Heart left ventricle (tissue), 16 donors: ENCODE measurements at regions not wholly inside any gene's neighbourhood (a gene's known extent, or its start where the extent isn't known, plus 50 kb on each side); places are given as distances from the start of the nearest gene placed in this dataset.

Experiments used
- ATAC-seq, 4 donors: fragments of 200-7000 bp; cut with Tn5 transposase; one replicate each; pipeline ENCODE4 v1.9.1; 2020 to 2022; ENCODE audit warnings: moderate library complexity in 4 of 4, mild to moderate bottlenecking in 3 of 4, moderate number of reproducible peaks in 1 of 4
- DNase-seq, 5 donors: peaks; one replicate each; pipeline ENCODE4 v3.0.0-alpha.2; 2020
- H3K27ac ChIP-seq, 12 donors: fragments of 200-600 bp; sonication (generic) in 4 of 12; one replicate each; pipeline versions ENCODE4 v1.5.0 to v1.8.0; 2016 to 2022; ENCODE audit warnings: mild to moderate bottlenecking in 2 of 12
- H3K27me3 ChIP-seq, 9 donors: fragments of 200-600 bp; sonication (generic) in 2 of 9; one replicate each; pipeline versions ENCODE4 v1.5.1 to v1.8.0; 2016 to 2022; ENCODE audit warnings: mild to moderate bottlenecking in 3 of 9
- H3K36me3 ChIP-seq, 9 donors: fragments of 200-600 bp; sonication (generic) in 2 of 9; one replicate each; pipeline versions ENCODE4 v1.5.0 to v1.8.0; 2018 to 2022; ENCODE audit warnings: mild to moderate bottlenecking in 2 of 9
- H3K4me1 ChIP-seq, 12 donors: fragments of 200-600 bp; sonication (generic) in 4 of 12; one replicate each; pipeline versions ENCODE4 v1.5.0 to v1.8.0; 2016 to 2022; ENCODE audit warnings: mild to moderate bottlenecking in 3 of 12
- H3K4me3 ChIP-seq, 12 donors: fragments of 200-600 bp; sonication (generic) in 4 of 12; one replicate each; pipeline versions ENCODE4 v1.5.0 to v1.8.0; 2017 to 2022; ENCODE audit warnings: mild to moderate bottlenecking in 9 of 12, moderate library complexity in 4 of 12
- H3K9me3 ChIP-seq, 12 donors: fragments of 200-600 bp; sonication (generic) in 4 of 12; one replicate each; pipeline versions ENCODE4 v1.5.0 to v1.8.0; 2016 to 2022; ENCODE audit warnings: mild to moderate bottlenecking in 1 of 12
- POLR2A ChIP-seq, 2 donors: fragments of 450-650 bp; IDR thresholded peaks; one replicate each; pipeline ENCODE4 v1.6.1; 2017; ENCODE audit warnings: antibody characterized with exemption in 2 of 2, mild to moderate bottlenecking in 2 of 2, moderate library complexity in 2 of 2
- WGBS, 4 donors: extraction: QIAGEN DNeasy Blood & Tissue Kit in 2 of 4; methylation state at CpG; one replicate each; pipeline versions ENCODE4 v1.1.5 to v1.1.7; 2013 to 2018; 5-methylcytosine and 5-hydroxymethylcytosine counted together
- intact Hi-C, 10 donors: fragments of 100-400 bp; cut with DNase I; formaldehyde crosslinking; loops; one replicate each; pipeline versions ENCODE4 v1.11.1 to v1.14.2; 2022
- TF ChIP-seq, protein P1 (sequence below), 12 donors: fragments of 200-600 bp; sonication (generic) in 4 of 12; IDR thresholded peaks; one replicate each; pipeline versions ENCODE4 v1.5.0 to v1.8.0; 2018 to 2022; ENCODE audit warnings: antibody characterized with exemption in 12 of 12, mild to moderate bottlenecking in 5 of 12
- donor health status: ischemic (EF 13 %, LVEDD 7.1; RV severe dilation, severe dysfunction).
- donor health status: healthy with polysubstance abuse.
- donor health status: DM: no; HTN: yes; CAD: no.
- donor health status: DM: no; HTN: no; CAD: no.
- donor health status: ischemic (EF 25% LVEDD 6.9; RV normal size, moderate dysfunction).
- donor health status: ischemic (EF 25% LVEDD 5.7; RV mildly dilated, moderate dysfunction).
- donor health status: healthy.
- donor health status: DM: yes; HTN: yes; CAD: no.
- donor health status: ischemic (EF 35%, LVEDD 5.7; RV mildly dilated, moderate dysfunction).
- donor health status: nonischemic (EF 11% LVEDD 7.7; RV severe dilation, severe dysfunction).
- donor health status: DM: yes; HTN: yes; CAD: no.
- donor health status: PGD.
- donor health status: ischemic (EF 29% LVEDD 5.4; RV normal size, mild dysfunction).
- donor health status: nonischemic (EF 23%, LVEDD 6.1; RV moderate dilation, normal function).

- intact Hi-C loops = loop anchor here in 1 of 10 donors (10.0 kb wide), 1 partner anchor 48 kb away; no protein-coding TSS in a partner anchor
- ATAC-seq = no peak
- Histone ChIP-seq H3K9me3 (no peaks in the 10 kb centered on the region), H3K27ac (no peak overlapping the region), H3K27me3 (no peaks in the 10 kb centered on the region), H3K4me3 (no peak overlapping the region), H3K36me3 (no peaks in the 10 kb centered on the region), H3K4me1 (no peaks in the 10 kb centered on the region)
- no peak for TF ChIP-seq POLR2A (IDR thresholded peaks at IDR 0.05)
- TF ChIP-seq, protein P1, sequence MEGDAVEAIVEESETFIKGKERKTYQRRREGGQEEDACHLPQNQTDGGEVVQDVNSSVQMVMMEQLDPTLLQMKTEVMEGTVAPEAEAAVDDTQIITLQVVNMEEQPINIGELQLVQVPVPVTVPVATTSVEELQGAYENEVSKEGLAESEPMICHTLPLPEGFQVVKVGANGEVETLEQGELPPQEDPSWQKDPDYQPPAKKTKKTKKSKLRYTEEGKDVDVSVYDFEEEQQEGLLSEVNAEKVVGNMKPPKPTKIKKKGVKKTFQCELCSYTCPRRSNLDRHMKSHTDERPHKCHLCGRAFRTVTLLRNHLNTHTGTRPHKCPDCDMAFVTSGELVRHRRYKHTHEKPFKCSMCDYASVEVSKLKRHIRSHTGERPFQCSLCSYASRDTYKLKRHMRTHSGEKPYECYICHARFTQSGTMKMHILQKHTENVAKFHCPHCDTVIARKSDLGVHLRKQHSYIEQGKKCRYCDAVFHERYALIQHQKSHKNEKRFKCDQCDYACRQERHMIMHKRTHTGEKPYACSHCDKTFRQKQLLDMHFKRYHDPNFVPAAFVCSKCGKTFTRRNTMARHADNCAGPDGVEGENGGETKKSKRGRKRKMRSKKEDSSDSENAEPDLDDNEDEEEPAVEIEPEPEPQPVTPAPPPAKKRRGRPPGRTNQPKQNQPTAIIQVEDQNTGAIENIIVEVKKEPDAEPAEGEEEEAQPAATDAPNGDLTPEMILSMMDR (IDR thresholded peaks at IDR 0.05) = no peak
- no peak for DNase-seq
- WGBS, 4 donors = 97 to 100% (median 97%) methylated on average over 1 of the region's 1 CpG
These were observed 157.6 kb downstream of the PDGFRA start for GRCh38 chr4:54386693-54387092.

GRCh38 chr4:54390670-54391069 is 161.6 kb downstream of the PDGFRA start:
- ATAC-seq (no peak), DNase-seq (no peak)
- no peak overlapping the region for H3K4me3 ChIP-seq
- no peak for TF ChIP-seq POLR2A (IDR thresholded peaks at IDR 0.05)
- TF ChIP-seq, protein P1 (IDR thresholded peaks at IDR 0.05) = no peak
- H3K4me1 ChIP-seq = no peaks in the 10 kb centered on the region
- H3K27ac ChIP-seq = no peak overlapping the region
- H3K9me3 ChIP-seq = no peaks in the 10 kb centered on the region
- intact Hi-C loops = loop anchor here in 1 of 10 donors (5.0 kb wide), 1 partner anchor 42 kb away; no protein-coding TSS in a partner anchor
- H3K36me3 ChIP-seq = no peaks in the 10 kb centered on the region
- no peaks in the 10 kb centered on the region for H3K27me3 ChIP-seq
- WGBS, 4 donors = 25 to 75% (median 71%) methylated on average over 2 to 3 of the region's 3 CpGs

- ATAC-seq = no peak
These were observed 162.0 kb downstream of the PDGFRA start for GRCh38 chr4:54391104-54391503.

DNA sequence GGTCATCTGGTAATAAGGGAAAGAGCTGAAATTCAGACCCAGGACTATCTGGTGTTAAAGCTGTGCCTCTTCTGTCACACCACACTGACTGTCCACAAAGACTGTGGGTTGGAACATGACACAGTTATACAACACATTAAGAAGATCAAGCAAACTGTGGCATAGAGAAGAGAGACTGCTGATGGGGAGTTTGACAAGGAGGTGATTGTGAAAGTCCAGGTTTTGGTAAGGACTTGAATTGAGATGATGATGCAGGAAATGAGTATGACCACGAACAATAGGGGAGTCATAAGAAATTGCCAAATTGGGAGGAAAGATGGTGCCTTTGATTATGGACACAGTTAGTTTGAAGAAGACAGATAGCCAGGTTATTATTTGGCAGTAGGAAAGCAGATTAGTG is 163.4 kb downstream of the PDGFRA start:
- Histone ChIP-seq H3K27me3 (no peaks in the 10 kb centered on the region), H3K36me3 (no peaks in the 10 kb centered on the region), H3K9me3 (no peaks in the 10 kb centered on the region), H3K27ac (no peak overlapping the region), H3K4me3 (no peak overlapping the region), H3K4me1 (no peaks in the 10 kb centered on the region)
- no peak for DNase-seq
- 46 to 63% (median 54%) methylated on average over 1 of the region's 1 CpG for WGBS, 4 donors
- TF ChIP-seq POLR2A (IDR thresholded peaks at IDR 0.05) = no peak
- TF ChIP-seq, protein P1 (IDR thresholded peaks at IDR 0.05) = no peak
- intact Hi-C loops = loop anchor here in 1 of 10 donors (5.0 kb wide), 1 partner anchor 40 kb away; no protein-coding TSS in a partner anchor
- no peak for ATAC-seq

More at GRCh38 chr4:54391104-54391503, 162.0 kb downstream of the PDGFRA start:
- WGBS, 4 donors = 8 to 25% (median 12%) methylated on average over 2 to 3 of the region's 3 CpGs
- Histone ChIP-seq H3K36me3 (no peaks in the 10 kb centered on the region), H3K9me3 (no peaks in the 10 kb centered on the region), H3K27me3 (no peaks in the 10 kb centered on the region), H3K4me3 (no peak overlapping the region), H3K4me1 (no peaks in the 10 kb centered on the region), H3K27ac (no peak overlapping the region)
- DNase-seq = no peak
- intact Hi-C loops = loop anchor here in 1 of 10 donors (5.0 kb wide), 1 partner anchor 41 kb away; no protein-coding TSS in a partner anchor
- TF ChIP-seq, protein P1 (IDR thresholded peaks at IDR 0.05) = no peak
- no peak for TF ChIP-seq POLR2A (IDR thresholded peaks at IDR 0.05)
